HG03457 (cell line): ENCODE measurements at regions not wholly inside any gene's neighbourhood (a gene's known extent, or its start where the extent isn't known, plus 50 kb on each side); places are given as distances from the start of the nearest gene placed in this dataset.
A peak's percentile ranks its signal among the peaks of the same experiment; 100 is the strongest.

Source experiments
- ATAC-seq: cut with Tn5 transposase; IDR thresholded peaks from one replicate; pipeline ENCODE4 v1.9.1; 2021; ENCODE audit warnings: moderate number of reproducible peaks; ENCODE audit not compliant: unreplicated experiment

DNA sequence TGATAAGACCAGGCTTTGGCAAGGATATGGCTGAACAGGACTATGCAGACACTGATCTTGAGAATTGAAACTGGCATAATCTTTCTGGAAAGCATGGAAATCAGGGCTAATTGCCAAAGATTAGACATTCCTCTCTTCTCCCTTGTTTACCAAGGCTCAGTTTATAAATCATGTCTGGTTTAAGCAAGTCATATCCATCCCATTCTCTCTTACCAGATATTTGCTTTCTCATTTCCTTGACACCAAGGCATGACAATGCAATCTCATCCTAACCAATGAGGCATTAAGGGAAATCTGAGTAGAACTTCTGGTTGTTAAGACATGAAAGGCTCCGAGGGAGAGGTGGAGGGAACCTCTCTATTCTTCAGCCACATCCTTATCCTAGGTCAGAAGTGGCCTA, 110.3 kb upstream of the CEP85L start:
- no peak for ATAC-seq

DNA sequence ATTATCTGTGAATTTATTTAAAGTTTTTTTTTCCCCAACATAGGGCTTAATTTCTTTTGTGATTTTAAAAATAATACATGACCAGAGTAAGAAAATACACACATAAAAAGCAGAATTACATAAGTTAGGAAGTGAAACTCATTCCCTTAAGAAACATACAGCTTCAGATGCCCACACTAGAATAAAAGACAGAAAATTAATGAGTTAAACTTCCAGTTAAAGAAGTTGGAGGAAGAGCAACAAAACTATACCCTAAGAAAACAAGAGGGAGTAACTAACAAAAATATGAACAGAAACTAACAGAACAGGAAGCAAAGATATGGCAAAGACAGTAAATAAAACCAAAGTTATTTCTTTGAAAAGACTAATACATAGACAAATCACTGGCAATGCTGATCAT, 107.6 kb upstream of the CEP85L start:
- ATAC-seq: no peak

DNA sequence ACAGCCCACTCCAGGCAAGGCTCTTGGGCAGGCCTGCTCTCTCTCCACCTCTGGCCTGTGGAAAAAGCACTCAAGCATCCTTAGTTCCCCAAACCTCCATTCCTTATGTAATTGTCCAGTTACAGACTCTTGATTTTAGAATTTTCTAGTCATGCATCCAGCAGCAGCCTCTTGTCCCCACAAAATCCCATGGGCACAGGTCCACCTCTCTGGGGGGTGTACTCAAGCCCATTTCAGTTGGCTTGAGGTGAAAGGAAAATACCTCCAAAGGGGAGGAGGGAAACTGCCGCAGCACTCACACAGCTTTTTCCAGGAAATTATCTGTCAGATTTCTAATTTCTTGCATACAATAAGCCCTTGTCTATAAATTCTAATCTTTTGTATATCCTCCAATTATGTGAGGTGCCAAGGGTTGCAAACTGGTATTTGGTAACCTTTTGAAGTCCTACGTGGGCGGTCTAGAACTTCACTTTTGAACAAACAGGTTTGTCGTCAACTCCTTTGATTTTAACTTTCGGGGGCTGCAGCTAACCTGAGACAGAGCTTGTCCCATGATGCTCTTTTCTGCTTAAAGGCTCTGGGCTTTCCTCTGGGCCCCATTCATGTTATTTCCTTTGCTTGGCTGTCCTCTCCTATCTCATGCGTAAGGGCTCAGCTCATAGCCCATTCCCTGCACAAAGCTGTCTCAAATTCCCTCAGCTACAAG, 104.7 kb upstream of the CEP85L start:
- ATAC-seq: no peak

DNA sequence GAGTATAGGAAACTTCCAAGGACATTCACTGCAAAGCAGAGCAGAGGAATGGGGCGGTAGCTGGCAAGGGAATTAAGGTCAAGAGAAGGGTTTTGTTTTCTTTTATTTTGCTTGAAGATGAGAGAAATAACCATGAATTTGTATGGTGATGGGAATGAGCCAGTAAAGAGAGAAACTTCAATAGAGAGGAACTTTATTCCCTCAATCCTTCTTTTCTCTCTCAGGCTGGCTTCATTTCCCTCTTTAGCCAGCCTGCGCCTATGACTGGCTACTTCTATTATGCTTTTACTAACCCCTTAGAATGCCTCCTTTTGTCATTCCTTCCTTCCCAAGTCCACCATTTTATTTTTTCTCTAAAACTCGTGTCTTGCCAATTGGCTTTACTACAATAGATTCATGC, 101.4 kb upstream of the CEP85L start:
- ATAC-seq: no peak

DNA sequence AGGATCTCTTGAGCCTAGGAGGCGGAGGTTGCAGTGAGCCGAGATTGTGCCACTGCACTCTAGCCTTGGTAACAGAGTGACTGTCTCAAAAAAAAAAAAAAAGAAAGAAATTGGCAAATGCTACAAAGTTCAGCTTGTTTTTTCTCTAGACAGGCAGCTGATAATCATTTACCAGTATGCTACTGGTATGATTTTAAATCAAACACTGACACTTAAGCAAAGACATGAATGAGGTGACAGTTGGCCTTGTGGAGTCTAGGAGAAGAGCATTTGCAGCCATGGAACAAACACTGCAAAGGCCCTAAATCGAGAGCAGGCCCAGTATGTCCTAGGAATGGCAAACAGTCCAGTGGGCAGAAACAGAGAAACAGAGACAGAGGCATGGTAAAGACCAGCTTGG, 99.7 kb upstream of the CEP85L start:
- ATAC-seq: no peak

DNA sequence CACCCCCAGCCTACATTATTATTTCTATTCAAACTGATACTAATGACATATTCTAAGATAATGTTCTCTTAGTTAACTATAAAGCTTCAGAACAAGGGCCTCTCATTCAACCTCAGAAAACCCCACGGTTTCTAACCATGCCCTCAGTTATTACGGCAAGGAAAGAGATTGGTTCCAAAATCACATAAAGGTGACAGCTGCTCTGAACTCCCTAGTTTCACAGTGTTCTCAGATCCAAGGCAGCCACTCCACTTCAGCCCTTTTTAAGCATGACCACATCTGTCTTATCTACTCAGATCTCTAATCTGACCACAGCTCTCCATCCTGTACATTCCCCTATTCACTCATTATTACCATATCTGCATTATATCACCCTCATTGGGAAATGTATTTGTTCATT, 98.8 kb upstream of the CEP85L start:
- ATAC-seq: peak; percentile 60

DNA sequence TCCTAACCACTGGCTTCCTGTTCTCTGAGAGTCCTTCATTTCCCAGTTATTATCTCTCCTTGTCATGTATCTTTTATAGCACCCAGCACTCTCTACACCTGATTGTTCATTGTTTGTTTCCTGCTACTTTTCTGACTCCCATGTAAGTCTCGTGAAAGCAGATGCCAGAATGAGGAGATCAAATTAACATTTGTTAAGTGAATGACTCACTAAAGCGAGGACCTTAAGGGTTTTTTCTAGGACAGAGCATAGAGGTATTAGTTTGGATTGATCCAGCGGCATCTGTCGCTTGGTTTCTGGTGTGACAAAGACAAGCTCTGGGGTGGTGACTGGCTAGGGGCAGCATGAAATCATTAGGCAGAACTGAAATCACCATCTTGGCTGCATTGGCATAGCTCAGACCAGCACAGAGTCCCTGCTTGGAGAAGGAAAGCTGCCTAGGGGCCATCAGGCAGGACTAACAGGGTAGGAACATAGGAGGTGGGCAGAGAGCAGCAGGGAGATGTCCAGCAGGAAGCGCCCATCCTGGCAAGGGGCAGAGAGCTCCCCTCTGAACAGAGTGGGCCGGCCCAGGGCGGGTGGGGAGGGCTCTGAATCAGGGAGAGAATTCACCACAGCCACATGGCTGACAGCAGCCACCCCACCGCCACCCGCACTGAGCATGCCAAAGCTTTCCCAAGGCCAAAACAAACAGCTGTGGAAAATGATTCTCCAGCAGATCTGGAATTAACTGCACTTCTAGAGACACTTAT, 97.1 kb upstream of the CEP85L start:
- ATAC-seq: no peak

DNA sequence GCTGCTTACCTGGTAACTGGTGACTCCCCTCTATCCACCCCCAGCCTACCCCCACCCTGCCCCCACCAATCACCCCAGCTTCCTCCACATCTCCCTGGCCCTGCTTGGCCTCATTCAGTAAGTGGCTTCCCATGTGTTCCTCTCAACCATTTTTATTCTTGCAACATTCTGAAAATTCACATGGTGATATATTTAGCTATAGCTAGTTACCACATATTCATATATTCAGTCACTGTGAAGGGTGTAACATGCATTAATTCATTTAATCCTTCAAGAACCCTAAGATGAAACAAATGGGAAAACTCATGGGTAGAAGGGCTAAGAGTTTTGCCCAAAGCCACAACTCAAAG, 95.4 kb upstream of the CEP85L start:
- ATAC-seq: no peak

DNA sequence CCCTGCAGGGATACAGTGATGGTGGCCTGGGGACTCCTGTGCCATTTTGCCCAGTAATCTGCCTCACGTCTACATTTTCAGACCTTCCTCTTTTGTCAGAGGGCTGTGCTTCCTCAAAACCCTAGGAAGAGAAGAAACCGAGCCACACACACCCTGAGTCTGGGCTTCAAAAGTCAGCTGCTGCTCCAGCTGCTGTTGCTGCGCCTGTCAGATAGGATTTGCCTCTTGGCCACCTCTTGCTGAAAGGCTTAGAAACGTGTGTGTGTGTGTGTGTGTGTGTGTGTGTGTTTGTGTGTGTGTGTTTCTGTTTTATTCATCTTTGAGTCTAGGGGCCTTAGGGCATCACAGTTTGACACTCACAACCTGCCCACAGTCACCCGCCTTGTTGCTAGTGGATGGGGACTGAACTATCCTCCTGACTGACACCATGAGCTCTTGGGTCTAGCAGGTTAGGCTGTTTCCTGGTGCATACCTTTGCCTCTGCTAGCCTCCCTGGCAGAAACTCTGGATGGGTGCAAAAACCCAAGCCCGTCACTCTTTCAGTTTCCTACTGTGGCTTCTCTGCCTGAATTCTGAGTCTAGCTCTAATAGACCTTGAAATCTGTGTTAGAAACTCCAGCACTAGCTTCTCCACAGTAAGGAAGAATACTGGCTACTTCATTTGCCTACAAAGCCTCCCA, 94.9 kb upstream of the CEP85L start:
- no peak for ATAC-seq

DNA sequence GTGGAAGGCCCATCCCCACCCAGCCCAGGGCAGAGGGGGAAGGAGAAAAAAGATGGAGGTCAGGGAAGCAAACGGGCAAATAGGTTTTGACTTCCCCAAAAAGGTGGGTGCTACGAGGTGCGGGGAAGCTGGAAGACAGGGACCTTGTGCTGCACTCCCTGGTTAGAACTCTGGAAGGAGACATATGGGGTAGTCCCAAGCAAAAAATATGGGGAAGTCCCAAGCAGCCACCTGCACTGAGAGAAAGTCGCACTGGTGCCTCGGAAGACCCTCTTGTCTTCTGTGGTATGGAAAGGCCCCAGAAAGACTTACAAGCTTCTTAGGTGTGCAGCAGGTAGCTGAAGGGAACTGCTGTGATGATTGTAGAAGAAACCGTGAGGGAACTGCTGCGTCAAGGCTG, 93.8 kb upstream of the CEP85L start:
- no peak for ATAC-seq

DNA sequence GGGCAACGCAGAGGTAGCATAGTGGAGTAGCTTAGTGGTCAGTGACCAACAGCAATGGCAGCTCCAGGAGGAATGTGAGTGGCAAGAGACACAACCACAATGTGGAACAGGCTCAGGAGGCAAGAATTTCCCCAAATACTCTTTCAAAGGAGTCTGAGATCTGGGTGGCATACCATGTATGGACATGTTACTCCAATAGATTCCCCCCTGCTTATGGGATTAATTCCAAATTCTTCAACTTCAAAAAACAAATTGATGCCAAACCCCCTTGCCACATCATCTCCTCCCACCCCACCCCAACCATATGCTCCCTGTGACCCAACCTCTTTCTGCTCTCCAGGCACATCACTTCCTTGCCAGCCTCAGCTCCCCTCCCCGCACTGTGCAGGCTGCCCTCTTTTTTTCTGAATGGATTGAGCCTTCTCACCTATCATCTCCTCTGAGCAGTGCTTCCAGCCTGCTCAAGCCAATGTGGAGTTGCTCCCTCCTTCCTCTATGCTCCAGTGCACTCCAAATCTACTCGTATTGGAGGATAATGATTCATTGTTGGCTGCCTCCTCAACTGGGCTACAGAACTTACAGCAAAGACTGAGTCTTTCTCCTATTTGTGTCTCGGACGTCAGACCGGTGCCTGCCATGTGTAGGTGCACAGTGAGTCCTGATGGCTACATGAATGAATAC, 93.0 kb upstream of the CEP85L start:
- no peak for ATAC-seq

DNA sequence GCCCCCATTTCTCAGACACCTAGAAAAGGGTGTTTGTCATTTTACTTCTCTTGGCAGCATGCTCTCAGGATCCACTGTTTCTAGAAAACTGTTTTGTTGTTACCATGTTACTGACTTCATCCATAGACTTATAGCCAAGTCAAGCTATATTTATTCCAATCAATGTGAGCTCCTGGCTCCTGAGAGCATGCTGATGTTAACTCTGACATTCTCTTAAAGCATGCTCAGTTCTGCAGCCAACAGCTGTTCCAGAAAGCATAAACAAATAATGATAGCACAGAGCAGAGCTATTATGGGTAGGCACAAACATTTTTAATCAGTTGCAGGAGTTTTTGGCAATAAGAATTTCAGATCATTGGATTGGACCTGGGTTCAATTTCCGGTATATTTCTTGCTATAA, 92.4 kb upstream of the CEP85L start:
- no peak for ATAC-seq

DNA sequence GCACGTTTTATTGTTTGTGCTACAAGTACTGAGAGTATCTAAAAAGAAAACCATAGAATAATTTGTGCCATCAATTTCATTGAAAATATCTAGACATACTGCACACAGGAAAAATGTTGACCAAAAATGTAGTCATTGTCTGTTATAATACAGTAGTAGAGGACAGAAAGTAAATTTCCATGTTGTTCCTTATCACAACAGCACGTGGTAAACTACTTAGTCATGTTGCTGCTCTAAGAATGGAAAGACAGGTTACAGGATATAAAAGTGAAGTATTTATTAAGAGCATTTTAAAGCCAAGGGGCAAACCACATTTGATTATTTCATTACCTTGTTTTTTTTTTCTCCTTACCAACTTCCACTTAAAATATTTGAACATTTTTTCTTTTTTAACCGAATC, 89.0 kb upstream of the CEP85L start:
- ATAC-seq: no peak

DNA sequence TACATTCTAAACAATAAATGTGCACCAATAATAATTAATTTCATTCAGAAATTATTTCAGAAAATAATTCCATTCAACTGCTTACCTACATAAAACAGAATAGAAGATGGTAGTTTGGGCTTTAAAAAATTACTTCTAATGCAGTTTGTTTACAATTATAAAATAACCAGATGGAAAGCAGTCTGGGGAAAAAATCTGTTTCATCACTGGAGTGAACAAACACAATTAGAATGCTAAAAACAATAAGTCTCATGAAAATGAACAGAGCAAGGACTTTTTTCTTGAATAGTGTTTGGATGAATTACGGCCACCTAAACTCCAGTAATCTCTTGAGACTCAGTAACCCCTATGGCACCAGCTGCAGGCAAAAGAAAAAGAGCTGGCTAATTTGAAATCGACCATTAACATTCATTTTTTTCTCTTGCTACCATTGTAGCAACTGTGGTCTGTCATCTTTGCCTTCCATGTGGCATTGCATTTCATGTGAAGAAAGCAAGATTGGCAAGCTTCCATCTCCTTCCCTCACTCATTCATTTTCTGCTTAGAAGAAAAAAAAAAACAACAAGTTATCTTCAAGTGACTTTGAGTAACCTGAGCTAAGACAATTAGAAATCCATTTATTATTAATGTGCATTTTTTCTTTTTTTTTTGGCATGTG, 88.4 kb upstream of the CEP85L start:
- ATAC-seq: no peak

DNA sequence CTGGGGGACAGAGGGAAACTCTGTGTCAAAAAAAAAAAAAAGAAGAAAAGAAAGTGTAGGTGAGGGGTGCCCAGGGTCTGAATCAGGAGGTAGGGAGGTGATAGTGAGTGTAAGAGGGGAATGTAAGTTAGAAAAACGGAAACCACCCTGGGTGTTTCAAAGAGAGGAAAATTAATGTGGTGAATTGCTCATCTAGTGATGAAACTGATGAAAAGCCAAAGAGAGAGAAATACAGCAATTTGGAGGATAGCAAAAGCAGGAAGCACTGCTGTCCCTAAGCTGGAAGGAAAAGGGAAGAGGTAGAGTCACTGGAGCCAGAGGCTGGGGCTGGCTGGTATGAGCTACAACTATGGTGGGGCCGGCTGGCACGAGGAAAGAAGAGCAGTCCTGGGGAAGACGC, 85.0 kb upstream of the CEP85L start:
- no peak for ATAC-seq

DNA sequence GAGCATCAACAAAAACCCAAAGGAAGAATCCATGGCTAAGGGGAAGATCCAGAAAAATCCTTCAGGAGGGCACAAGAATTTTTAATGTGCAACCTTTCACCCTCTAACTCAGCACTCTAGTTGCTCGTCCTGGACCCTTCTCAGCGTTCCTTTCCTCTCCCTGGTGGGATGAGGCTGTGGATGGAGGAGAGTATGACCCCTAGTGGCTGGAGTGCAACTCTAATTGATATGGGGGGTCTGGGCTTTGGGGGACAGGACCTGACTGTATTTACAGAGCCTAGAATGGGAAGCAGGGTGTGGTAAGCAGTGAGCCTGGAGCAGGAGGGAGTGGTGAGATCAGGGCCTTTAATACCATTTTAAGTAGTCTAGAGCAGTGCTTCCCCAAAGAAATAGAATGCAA, 83.9 kb upstream of the CEP85L start:
- no peak for ATAC-seq

DNA sequence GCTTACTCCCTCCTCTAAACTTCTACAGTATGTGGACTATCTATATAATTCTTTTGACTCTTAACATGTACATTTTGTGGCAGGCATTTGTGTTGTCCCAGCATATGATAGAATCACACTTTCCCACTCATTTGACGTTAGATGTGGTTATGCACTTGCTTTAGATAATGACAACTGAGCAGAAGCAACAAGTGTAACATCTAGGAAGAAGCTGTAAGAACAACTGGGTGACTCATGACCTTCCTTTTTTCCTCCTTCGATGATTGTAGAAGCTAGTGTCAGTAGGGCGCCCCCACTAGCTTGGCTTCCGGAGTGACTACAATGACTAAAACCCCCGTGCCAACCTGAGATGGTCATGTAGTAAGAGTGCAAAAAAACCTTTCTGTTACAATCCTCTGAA, 74.6 kb upstream of the CEP85L start:
- ATAC-seq: no peak

DNA sequence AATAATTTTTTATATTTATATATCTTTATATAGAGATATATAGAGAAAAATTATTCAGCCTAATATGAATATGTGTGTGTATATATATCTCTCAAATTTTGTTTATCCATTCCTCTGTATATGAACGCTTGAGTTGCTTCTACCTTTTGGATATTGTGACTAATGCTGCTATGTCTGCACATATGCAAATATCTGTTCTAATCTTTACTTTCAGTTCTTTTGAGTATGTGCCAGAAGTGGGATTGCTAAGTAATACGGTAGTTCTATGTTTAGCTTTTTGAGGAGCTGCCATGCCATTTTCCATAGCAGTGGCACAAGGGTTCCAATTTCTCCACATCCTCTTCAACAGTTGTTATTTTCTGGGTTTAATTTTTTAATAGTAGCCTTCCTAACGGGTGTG, 72.8 kb upstream of the CEP85L start:
- peak; percentile 87 for ATAC-seq

DNA sequence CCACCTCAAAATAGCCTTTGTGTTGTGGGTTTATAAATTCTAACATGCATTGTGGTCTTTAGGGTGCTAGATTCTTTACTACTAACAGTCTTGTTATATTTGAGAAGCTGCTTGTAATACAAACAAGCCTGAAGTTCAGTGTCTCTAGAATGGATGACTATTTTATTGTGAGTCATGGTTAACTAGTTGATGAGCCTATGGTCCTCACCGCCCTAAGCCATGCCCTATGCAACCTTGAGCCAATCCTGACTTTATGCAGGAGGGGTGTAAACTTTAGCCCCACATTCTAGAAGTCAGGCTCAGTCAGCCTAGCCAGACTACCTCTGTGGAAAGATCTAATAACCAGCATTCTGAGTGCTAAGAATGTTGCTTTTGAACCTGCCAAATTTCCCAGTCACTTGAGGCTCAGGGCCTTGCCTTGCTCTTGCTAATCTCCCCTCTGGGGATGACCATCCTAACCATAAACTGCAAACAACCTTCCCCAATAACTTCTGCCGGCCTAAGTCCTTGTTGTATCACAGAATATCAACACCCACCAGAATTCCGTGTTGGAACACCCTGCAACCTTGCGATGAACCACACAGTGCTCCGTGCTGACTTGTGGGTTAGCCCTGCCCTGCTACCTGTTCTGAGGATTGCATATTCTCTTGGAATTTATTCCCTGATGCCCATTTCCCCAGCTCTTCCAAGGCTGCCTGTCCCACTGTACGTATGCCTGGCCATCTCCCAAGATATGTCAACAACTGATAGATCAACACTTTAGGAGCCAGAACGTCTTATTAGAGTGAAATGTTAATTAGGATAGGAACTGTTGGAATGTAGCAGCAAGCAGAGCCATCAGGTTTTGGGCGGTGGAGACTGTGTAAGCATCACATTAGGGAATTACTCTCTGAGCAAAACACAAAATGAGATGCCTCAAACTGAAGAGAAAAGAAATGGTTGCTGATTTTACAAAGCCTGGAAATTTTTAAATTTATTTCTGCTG, 71.7 kb upstream of the CEP85L start:
- ATAC-seq: no peak

DNA sequence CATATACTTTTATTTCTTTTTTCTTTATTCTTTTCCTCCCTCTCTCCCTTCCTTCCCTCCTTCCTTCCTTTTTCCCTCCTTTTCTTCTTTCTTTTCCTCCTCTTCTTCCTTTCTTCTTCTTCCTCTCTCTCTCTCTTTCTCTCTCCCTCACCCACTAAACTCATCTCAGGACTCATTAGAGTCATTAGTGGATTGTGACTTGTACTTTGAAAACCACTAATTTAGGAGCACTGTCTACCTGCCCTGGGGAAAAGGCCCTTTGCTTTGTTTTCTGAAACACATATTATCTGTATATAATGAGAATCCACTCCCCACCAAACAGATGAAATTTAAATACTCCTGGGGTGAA, 68.7 kb upstream of the CEP85L start:
- no peak for ATAC-seq
